ENCODE measurements at regions not wholly inside any gene's neighbourhood (a gene's known extent, or its start where the extent isn't known, plus 50 kb on each side); places are given as distances from the start of the nearest gene placed in this dataset.
"Not testable (repeated sequence)": the region's sequence is repeated elsewhere in the genome, so short reads cannot be mapped to it uniquely, and the experiment has no call there.

- FAIRE-seq (no peak), DNase-seq (ENCODE audit: insufficient read length, low spot score) (no peak)
Measured at GRCh38 chr14:61602003-61602732, 93.1 kb upstream of the HIF1A start.

GRCh38 chr14:61602733-61603077 is 92.6 kb upstream of the HIF1A start:
- DNase-seq (ENCODE audit: insufficient read length, low spot score) (no peak), FAIRE-seq (no peak)

GRCh38 chr14:61603736-61604135 is 91.6 kb upstream of the HIF1A start:
- no peak for FAIRE-seq
- DNase-seq (ENCODE audit: insufficient read length, low spot score): no peak

GRCh38 chr14:61607570-61608244 is 87.6 kb upstream of the HIF1A start:
- no peak for FAIRE-seq
- DNase-seq (ENCODE audit: insufficient read length, low spot score): no peak

GRCh38 chr14:61608245-61609165 is 86.8 kb upstream of the HIF1A start:
- DNase-seq (ENCODE audit: insufficient read length, low spot score) (no peak), FAIRE-seq (no peak)

GRCh38 chr14:61609191-61609843 is 86.0 kb upstream of the HIF1A start:
- no peak for FAIRE-seq
- no peak for DNase-seq (ENCODE audit: insufficient read length, low spot score)

GRCh38 chr14:61609884-61610283 is 85.4 kb upstream of the HIF1A start:
- FAIRE-seq (no peak), DNase-seq (ENCODE audit: insufficient read length, low spot score) (no peak)

- no peak for FAIRE-seq
- no peak for DNase-seq (ENCODE audit: insufficient read length, low spot score)
Measured at GRCh38 chr14:61610900-61611299, 84.4 kb upstream of the HIF1A start.

GRCh38 chr14:61611880-61612630 is 83.3 kb upstream of the HIF1A start:
- FAIRE-seq: no peak

GRCh38 chr14:61613006-61613405 is 82.3 kb upstream of the HIF1A start:
- DNase-seq (ENCODE audit: insufficient read length, low spot score); FAIRE-seq: not testable (repeated sequence)

More at GRCh38 chr14:61611880-61612630, 83.3 kb upstream of the HIF1A start:
- no peak for DNase-seq (ENCODE audit: insufficient read length, low spot score)

- DNase-seq (ENCODE audit: insufficient read length, low spot score) (no peak), FAIRE-seq (no peak)
Measured at GRCh38 chr14:61614693-61615092, 80.6 kb upstream of the HIF1A start.

GRCh38 chr14:61615743-61616523 is 79.4 kb upstream of the HIF1A start:
- DNase-seq (ENCODE audit: insufficient read length, low spot score) (no peak), FAIRE-seq (no peak)

- DNase-seq (ENCODE audit: insufficient read length, low spot score) (no peak), FAIRE-seq (no peak)
Measured at GRCh38 chr14:61616524-61617185, 78.7 kb upstream of the HIF1A start.

- FAIRE-seq (no peak), DNase-seq (ENCODE audit: insufficient read length, low spot score) (no peak)
Measured at GRCh38 chr14:61618448-61618847, 76.9 kb upstream of the HIF1A start.

- no peak for FAIRE-seq
- no peak for DNase-seq (ENCODE audit: insufficient read length, low spot score)
Measured at GRCh38 chr14:61619494-61619893, 75.8 kb upstream of the HIF1A start.

- no peak for DNase-seq (ENCODE audit: insufficient read length, low spot score)
- FAIRE-seq: peak; percentile 71
Measured at GRCh38 chr14:61620130-61620946, 75.0 kb upstream of the HIF1A start.

GRCh38 chr14:61621444-61621843 is 73.9 kb upstream of the HIF1A start:
- DNase-seq (ENCODE audit: insufficient read length, low spot score): no peak
- no peak for FAIRE-seq

GRCh38 chr14:61622051-61622450 is 73.3 kb upstream of the HIF1A start:
- DNase-seq (ENCODE audit: insufficient read length, low spot score) (no peak), FAIRE-seq (no peak)
